ENCODE measurements at regions not wholly inside any gene's neighbourhood (a gene's known extent, or its start where the extent isn't known, plus 50 kb on each side); places are given as distances from the start of the nearest gene placed in this dataset.
"Not testable (repeated sequence)": the region's sequence is repeated elsewhere in the genome, so short reads cannot be mapped to it uniquely, and the experiment has no call there.

DNA sequence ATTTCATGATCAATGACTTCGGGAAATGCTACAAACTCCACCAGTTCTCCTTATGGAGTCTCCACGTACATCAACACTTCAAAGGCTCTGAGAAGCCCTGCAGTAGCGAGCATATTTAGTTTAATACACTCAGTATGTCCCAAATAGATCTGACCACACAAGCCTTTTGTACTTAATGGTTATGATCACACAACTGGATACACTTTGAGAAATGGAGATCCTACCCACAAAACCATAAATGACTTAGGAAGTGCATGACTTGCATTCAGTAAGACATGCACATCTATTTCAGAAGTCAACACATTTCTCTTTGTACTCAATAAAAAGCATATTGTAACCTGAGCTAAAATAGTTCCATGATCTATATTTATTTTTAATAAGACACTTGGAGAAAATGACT, 103.6 kb upstream of the SPATA12 start:
- in situ Hi-C loops (cut with HindIII; ENCODE audit: low sequenced_read_pairs): no loop called here
- TF ChIP-seq, protein P1, sequence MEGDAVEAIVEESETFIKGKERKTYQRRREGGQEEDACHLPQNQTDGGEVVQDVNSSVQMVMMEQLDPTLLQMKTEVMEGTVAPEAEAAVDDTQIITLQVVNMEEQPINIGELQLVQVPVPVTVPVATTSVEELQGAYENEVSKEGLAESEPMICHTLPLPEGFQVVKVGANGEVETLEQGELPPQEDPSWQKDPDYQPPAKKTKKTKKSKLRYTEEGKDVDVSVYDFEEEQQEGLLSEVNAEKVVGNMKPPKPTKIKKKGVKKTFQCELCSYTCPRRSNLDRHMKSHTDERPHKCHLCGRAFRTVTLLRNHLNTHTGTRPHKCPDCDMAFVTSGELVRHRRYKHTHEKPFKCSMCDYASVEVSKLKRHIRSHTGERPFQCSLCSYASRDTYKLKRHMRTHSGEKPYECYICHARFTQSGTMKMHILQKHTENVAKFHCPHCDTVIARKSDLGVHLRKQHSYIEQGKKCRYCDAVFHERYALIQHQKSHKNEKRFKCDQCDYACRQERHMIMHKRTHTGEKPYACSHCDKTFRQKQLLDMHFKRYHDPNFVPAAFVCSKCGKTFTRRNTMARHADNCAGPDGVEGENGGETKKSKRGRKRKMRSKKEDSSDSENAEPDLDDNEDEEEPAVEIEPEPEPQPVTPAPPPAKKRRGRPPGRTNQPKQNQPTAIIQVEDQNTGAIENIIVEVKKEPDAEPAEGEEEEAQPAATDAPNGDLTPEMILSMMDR (IDR thresholded peaks at IDR 0.05; ENCODE audit: low read depth, low read length): no peak
- DNase-seq (ENCODE audit: low read depth, low spot score): no peak
- H3K4me3 ChIP-seq (ENCODE audit: low read depth, low read length): no peak overlapping the region

DNA sequence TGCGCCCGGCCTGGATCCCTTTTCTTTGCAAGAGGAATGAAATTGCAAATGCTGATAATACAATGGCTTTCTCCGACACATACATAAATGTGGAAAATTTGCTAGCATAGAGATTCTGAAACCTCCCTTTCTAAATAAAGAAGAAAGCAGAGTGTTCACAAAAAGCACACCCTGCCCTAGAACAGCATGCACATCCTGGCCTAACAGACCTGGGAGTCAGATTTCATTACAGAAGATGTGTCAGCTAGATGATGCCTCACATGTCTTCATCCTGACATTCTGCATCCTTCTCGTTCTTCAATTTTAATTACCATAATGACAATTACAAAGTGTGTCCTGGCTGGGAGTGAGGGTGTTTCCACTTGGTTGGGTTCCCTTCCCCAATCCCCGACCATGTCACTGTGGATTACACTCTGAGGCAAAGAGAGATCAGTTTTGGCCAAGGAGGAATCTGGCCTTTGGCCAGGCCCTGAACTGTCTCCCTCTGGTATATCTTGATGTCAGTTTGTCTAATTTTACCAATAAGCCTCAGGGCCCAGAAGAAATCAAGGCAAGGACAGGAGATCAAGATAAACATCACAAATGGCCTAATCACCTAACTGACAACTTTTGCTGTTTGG, 104.9 kb upstream of the SPATA12 start:
- DNase-seq (ENCODE audit: low read depth, low spot score): no peak
- no peak overlapping the region for H3K4me3 ChIP-seq (ENCODE audit: low read depth, low read length)
- in situ Hi-C loops (cut with HindIII; ENCODE audit: low sequenced_read_pairs): no loop called here
- TF ChIP-seq, protein P1 (IDR thresholded peaks at IDR 0.05; ENCODE audit: low read depth, low read length): no peak

DNA sequence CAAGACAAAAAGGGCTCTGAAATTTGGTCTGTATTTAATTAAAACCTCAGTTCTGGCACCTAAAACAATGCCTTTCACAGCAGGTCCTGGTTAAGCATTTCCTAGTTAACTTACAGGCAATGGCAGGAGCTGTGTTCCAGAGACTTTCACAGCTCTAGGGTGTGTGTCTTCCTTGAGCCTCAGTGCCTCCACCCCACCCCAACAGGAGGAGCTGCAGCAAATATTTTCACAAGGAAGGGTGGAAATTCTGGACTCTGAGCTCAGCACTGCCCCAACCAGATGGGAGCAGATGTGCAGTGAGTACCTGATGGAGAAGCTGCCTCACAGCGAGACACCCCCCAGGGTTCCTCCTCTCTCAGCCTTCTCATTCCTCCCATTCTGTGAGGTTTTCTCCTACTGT, 106.3 kb upstream of the SPATA12 start:
- no peak for DNase-seq (ENCODE audit: low read depth, low spot score)
- in situ Hi-C loops (cut with HindIII; ENCODE audit: low sequenced_read_pairs): no loop called here

DNA sequence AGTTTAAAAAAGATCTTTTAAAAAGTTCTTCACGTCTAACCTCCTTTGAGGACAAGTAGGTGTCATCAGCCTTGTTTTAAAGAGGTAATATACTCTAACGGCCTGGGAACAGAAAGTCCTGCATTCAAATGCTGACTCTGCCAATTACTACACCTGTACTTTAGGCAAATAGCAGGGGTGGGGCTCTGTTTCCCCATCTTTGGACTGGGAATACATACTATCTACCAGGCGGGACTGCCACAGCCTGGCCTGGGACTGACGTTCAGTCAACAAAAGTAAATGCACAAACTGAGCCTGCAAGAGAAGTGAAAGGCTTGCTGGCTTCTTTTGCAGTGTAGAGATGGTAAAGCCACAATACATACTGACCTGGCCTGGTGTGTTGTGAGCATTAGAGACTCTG, 107.6 kb upstream of the SPATA12 start:
- DNase-seq (ENCODE audit: low read depth, low spot score): no peak
- H3K4me3 ChIP-seq (ENCODE audit: low read depth, low read length): no peak overlapping the region
- TF ChIP-seq, protein P1 (IDR thresholded peaks at IDR 0.05; ENCODE audit: low read depth, low read length): no peak
- in situ Hi-C loops (cut with HindIII; ENCODE audit: low sequenced_read_pairs): no loop called here

More for the DNA sequence above, 106.3 kb upstream of the SPATA12 start:
- no peak overlapping the region for H3K4me3 ChIP-seq (ENCODE audit: low read depth, low read length)
- TF ChIP-seq, protein P1 (IDR thresholded peaks at IDR 0.05; ENCODE audit: low read depth, low read length): no peak

DNA sequence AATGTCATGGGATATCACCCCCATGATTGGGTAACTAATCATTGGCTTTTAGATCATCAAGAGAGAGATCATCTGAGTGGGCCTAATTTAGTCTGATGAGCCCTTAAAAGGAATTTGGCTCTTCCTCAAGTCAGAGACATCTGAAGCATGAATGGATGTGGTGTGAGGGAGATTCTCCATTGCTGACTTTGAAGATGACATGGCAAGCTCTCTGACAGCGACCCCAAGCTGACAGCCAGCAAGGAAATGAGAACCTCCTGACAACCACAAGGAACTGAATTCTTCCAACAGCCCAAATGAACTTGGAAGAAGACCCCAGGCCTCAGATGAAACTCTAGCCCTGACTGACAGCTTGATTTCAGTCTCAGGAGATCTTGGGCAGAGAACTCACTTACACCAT, 108.4 kb upstream of the SPATA12 start:
- H3K4me3 ChIP-seq (ENCODE audit: low read depth, low read length): no peak overlapping the region
- no peak for DNase-seq (ENCODE audit: low read depth, low spot score)
- in situ Hi-C loops (cut with HindIII; ENCODE audit: low sequenced_read_pairs): no loop called here
- TF ChIP-seq, protein P1 (IDR thresholded peaks at IDR 0.05; ENCODE audit: low read depth, low read length): no peak

DNA sequence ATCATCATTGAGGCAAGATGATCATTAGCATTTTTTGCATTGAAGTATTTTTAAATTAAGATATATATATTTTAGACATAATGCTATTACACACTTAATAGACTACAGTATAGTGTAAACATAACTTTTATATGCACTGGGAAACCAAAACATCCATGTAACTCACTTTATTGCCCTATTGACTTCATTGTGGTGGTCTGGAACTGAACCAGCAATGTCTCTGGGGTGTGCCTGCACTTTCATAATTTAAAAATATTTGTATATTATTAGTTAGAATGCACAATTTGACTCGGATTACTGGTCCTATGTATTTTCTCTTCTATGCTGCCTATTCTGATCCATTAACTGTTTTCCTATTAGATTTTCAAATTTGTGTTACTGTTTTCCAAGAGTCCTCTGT, 109.1 kb upstream of the SPATA12 start:
- in situ Hi-C loops (cut with HindIII; ENCODE audit: low sequenced_read_pairs): no loop called here

DNA sequence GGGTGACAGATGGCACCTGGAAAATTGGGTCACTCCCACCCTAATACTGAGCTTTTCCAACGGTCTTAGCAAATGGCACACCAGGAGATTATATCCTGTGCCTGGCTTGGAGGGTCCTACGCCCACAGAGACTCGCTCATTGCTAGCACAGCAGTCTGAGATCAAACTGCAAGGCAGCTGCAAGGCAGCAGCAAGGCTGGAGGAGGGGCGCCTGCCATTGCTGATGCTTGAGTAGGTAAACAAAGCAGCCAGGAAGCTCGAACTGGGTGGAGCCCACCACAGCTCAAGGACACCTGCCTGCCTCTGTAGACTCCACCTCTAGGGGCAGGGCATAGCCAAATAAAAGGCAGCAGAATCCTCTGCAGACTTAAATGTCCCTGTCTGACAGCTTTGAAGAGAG, 115.1 kb upstream of the SPATA12 start:
- in situ Hi-C loops (cut with HindIII; ENCODE audit: low sequenced_read_pairs); DNase-seq (ENCODE audit: low read depth, low spot score); H3K4me3 ChIP-seq (ENCODE audit: low read depth, low read length): not testable (repeated sequence)

More for the DNA sequence above, 109.1 kb upstream of the SPATA12 start:
- H3K4me3 ChIP-seq (ENCODE audit: low read depth, low read length): no peak overlapping the region
- no peak for DNase-seq (ENCODE audit: low read depth, low spot score)
- TF ChIP-seq, protein P1 (IDR thresholded peaks at IDR 0.05; ENCODE audit: low read depth, low read length): no peak
